ENCODE measurements at regions not wholly inside any gene's neighbourhood (a gene's known extent, or its start where the extent isn't known, plus 50 kb on each side); places are given as distances from the start of the nearest gene placed in this dataset.

DNA sequence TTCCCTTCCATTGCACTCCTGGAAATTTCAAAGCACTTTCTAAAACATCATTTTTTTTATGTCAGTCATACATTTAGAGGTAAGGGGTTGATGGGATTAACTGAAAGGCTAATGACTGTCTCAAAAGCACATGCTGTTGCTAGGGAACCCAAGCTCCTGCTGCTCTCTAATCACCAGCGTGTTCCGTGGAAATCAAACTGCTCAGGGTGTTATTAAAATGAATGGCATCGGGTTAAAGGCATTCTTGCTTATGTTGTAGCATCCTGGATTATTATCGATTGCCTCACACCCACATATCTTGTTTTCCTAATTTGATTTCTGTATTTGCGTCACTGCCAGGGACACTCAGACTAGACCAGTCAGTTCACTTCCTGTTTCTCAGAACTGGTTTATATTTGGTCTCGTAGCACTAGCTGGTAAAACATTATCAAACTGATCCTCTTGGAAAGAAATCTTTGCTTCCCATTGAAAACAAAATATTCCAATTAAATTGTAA lies 216.5 kb upstream of the MKLN1 start:
- TF ChIP-seq, protein P1, sequence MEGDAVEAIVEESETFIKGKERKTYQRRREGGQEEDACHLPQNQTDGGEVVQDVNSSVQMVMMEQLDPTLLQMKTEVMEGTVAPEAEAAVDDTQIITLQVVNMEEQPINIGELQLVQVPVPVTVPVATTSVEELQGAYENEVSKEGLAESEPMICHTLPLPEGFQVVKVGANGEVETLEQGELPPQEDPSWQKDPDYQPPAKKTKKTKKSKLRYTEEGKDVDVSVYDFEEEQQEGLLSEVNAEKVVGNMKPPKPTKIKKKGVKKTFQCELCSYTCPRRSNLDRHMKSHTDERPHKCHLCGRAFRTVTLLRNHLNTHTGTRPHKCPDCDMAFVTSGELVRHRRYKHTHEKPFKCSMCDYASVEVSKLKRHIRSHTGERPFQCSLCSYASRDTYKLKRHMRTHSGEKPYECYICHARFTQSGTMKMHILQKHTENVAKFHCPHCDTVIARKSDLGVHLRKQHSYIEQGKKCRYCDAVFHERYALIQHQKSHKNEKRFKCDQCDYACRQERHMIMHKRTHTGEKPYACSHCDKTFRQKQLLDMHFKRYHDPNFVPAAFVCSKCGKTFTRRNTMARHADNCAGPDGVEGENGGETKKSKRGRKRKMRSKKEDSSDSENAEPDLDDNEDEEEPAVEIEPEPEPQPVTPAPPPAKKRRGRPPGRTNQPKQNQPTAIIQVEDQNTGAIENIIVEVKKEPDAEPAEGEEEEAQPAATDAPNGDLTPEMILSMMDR (optimal IDR thresholded peaks at IDR 0.05 in 1 of 3, IDR thresholded peaks at IDR 0.05 in 1 of 3, conservative IDR thresholded peaks at IDR 0.05 in 1 of 3; ENCODE audit: extremely low read depth in 1 of 3, insufficient read depth in 2 of 3, low read length in 3 of 3) = no peak
- TF ChIP-seq EZH2 (IDR thresholded peaks at IDR 0.05; ENCODE audit: low read length) = no peak

Measured in keratinocyte (primary cell).